ENCODE measurements at regions not wholly inside any gene's neighbourhood (a gene's known extent, or its start where the extent isn't known, plus 50 kb on each side); places are given as distances from the start of the nearest gene placed in this dataset.
"Not testable (repeated sequence)": the region's sequence is repeated elsewhere in the genome, so short reads cannot be mapped to it uniquely, and the experiment has no call there.

DNA sequence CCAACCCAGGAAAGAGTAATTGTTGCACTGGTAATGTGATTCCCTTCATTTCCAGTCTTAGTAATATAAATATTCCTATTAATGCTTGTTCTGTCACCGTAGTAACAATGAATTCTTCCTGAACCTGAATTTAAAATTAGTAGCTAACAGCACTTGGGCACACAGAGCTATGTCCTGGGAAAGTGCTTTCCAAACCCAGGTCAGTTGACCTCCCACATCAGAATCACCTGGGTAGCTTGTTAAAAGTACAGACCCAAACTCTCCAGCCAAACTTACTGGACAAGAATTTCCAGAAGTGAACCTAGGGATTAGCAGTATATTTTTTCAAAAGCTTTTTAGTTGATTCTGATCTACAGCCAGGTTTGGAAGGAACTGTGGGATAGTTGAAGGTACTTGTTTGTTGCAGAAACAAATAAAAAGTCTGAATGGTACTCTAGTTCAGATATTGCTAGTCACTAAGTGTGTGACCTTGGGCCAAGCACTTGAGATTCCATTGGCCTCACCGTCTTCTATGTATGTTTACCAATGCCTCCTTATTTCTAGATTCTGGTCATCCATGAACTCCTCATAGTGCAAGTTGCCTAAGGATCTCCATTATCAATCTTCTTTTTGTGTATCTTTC lies 192.9 kb upstream of the CNKSR2 start:
- in situ Hi-C loops (cut with HindIII; ENCODE audit: low sequenced_read_pairs) = no loop called here
- H3K4me3 ChIP-seq (ENCODE audit: low read depth, low read length) = no peak overlapping the region
- TF ChIP-seq, protein P1, sequence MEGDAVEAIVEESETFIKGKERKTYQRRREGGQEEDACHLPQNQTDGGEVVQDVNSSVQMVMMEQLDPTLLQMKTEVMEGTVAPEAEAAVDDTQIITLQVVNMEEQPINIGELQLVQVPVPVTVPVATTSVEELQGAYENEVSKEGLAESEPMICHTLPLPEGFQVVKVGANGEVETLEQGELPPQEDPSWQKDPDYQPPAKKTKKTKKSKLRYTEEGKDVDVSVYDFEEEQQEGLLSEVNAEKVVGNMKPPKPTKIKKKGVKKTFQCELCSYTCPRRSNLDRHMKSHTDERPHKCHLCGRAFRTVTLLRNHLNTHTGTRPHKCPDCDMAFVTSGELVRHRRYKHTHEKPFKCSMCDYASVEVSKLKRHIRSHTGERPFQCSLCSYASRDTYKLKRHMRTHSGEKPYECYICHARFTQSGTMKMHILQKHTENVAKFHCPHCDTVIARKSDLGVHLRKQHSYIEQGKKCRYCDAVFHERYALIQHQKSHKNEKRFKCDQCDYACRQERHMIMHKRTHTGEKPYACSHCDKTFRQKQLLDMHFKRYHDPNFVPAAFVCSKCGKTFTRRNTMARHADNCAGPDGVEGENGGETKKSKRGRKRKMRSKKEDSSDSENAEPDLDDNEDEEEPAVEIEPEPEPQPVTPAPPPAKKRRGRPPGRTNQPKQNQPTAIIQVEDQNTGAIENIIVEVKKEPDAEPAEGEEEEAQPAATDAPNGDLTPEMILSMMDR (IDR thresholded peaks at IDR 0.05; ENCODE audit: low read depth, low read length, missing control alignments) = no peak
- DNase-seq (ENCODE audit: low read depth) = no peak

DNA sequence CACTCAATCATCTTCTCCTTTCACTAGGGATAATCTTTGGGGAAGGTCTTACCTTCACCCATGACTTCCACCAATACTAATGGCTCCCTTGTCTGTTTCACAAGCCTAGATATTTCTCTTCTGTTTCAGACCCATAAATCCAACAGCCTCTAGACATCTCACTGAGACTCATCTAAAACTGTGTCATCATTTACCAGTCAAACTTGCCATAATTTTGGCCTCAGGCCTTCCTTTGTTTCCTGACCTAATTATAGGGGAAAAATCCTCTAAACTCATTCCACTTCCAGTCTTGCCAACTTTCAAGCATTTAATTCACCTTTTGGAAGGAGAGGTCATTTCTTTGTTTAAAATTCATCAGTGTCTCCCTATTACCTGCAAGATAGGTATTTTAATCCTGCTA lies 181.0 kb upstream of the CNKSR2 start:
- H3K4me3 ChIP-seq (ENCODE audit: low read depth, low read length) = no peak overlapping the region
- TF ChIP-seq, protein P1 (IDR thresholded peaks at IDR 0.05; ENCODE audit: low read depth, low read length, missing control alignments) = no peak
- in situ Hi-C loops (cut with HindIII; ENCODE audit: low sequenced_read_pairs) = no loop called here

DNA sequence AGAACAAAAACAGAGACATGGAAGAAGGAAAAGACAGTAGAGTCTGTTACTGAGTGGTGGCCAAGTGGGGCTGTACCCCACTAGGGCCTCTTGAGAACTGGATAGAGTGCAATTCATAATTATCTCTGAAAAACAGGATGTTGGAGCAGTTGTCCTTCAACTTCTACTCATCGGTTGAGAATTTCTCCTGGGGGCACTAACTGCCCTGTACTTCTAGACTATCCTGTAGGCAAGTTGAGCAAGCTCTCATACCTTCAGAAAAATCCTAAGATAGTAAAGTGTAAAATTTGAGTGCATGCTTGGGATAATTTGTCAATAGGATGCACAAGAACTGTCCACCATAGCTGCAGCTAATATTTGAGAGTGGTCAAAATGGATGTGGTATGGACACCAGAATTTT lies 179.7 kb upstream of the CNKSR2 start:
- TF ChIP-seq, protein P1 (IDR thresholded peaks at IDR 0.05; ENCODE audit: low read depth, low read length, missing control alignments) = no peak
- in situ Hi-C loops (cut with HindIII; ENCODE audit: low sequenced_read_pairs) = no loop called here
- no peak for DNase-seq (ENCODE audit: low read depth)
- H3K4me3 ChIP-seq (ENCODE audit: low read depth, low read length) = no peak overlapping the region

More for the DNA sequence above, 181.0 kb upstream of the CNKSR2 start:
- DNase-seq (ENCODE audit: low read depth) = no peak

DNA sequence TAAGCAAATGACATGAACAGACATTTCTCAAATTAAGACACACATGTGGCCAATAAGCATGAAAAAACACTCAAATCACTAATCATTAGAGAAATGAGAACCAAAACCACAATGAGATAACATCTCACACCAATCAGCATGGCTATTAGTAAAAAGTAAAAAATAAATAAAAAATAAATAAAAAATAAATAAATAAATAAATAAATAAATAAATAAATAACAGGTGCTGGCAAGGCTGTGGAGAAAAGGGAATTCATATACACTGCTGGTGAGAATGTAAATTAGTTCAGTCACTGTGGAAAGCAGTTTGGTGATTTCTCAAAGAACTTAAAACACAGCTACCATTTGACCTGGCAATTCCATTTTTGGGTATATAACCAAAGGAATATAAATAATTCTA lies 167.1 kb upstream of the CNKSR2 start:
- DNase-seq (ENCODE audit: low read depth) = no peak
- in situ Hi-C loops (cut with HindIII; ENCODE audit: low sequenced_read_pairs) = no loop called here
- TF ChIP-seq, protein P1 (IDR thresholded peaks at IDR 0.05; ENCODE audit: low read depth, low read length, missing control alignments) = no peak
- no peak overlapping the region for H3K4me3 ChIP-seq (ENCODE audit: low read depth, low read length)

DNA sequence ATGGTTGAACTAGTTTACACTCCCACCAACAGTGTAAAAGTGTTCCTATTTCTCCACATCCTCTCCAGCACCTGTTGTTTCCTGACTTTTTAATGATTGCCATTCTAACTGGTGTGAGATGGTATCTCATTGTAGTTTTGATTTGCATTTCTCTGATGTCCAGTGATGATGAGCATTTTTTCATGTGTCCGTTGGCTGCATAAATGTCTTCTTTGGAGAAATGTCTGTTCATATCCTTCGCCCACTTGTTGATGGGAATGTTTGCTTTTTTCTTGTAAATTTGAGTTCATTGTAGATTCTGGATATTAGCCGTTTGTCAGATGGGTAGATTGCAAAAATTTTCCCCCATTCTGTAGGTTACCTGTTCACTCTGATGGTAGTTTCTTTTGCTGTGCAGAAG lies 155.0 kb upstream of the CNKSR2 start:
- H3K4me3 ChIP-seq (ENCODE audit: low read depth, low read length); DNase-seq (ENCODE audit: low read depth); in situ Hi-C loops (cut with HindIII; ENCODE audit: low sequenced_read_pairs): not testable (repeated sequence)

DNA sequence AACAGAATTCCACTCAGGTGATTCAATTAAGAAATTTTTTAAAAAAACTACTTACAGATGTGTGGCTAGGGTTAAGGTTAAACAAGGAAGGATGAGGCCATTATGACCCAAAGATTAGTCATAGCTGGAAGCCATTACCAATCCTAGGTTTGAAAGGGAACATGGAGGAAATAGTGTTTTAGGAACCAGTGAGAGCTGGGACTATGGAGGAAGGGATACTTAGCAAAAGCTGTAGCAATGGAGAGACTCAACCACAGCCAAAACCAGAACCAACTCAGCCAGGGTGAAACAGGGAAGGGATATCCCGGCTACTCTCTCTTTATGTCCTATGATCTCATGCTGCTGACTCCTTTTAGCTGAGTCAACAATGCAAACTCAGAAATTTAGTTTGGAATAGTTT lies 148.6 kb upstream of the CNKSR2 start:
- no peak overlapping the region for H3K4me3 ChIP-seq (ENCODE audit: low read depth, low read length)
- in situ Hi-C loops (cut with HindIII; ENCODE audit: low sequenced_read_pairs) = no loop called here
- DNase-seq (ENCODE audit: low read depth) = no peak
- TF ChIP-seq, protein P1 (IDR thresholded peaks at IDR 0.05; ENCODE audit: low read depth, low read length, missing control alignments) = no peak

DNA sequence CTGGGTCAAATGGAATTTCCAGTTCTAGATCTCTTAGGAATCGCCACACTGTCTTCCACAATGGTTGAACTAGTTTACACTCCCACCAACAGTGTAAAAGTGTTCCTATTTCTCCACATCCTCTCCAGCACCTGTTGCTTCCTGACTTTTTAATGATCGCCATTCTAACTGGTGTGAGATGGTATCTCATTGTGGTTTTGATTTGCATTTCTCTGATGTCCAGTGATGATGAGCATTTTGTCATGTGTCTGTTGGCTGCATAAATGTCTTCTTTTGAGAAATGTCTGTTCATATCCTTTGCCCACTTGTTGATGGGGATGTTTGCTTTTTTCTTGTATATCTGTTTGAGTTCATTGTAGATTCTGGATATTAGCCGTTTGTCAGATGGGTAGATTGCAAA lies 145.2 kb upstream of the CNKSR2 start:
- DNase-seq (ENCODE audit: low read depth) = not testable (repeated sequence)

More for the DNA sequence above, 145.2 kb upstream of the CNKSR2 start:
- H3K4me3 ChIP-seq (ENCODE audit: low read depth, low read length); in situ Hi-C loops (cut with HindIII; ENCODE audit: low sequenced_read_pairs): not testable (repeated sequence)

All from astrocyte of the cerebellum (primary cell).